GM12878 (cell line): ENCODE measurements at regions not wholly inside any gene's neighbourhood (a gene's known extent, or its start where the extent isn't known, plus 50 kb on each side); places are given as distances from the start of the nearest gene placed in this dataset.

Source experiments
- ATAC-seq: fragments of 200-7000 bp; cut with Tn5 transposase; 3 replicates; pipeline ENCODE4 v1.9.1; 2020; ENCODE audit warnings: mild to moderate bottlenecking, moderate library complexity
- BruUV-seq: library from RNA; stranded (reverse); fragments of 400-500 nt; replicated peaks from 2 replicates; lab custom pipeline; 2021; lab: Mats Ljungman, UMichigan
- CTCF ChIA-PET: fragments of 300-600 bp; sonication (Branson Sonifier 250); formaldehyde crosslinking; extraction: SDS; loops from one replicate; lab custom pipeline; 2021; ENCODE audit warnings: inconsistent platforms; lab: Yijun Ruan, JAX
- POLR2A ChIA-PET: fragments of 350-600 bp; formaldehyde crosslinking; extraction: SDS; loops from one replicate; lab custom pipeline; 2021; ENCODE audit warnings: inconsistent platforms; lab: Charles Lee
- RAD21 ChIA-PET: fragments of 300-600 bp; sonication (Branson Sonifier 250); formaldehyde crosslinking; loops from one replicate; lab custom pipeline; 2023; ENCODE audit warnings: antibody characterized with exemption; ENCODE audit not compliant: unreplicated experiment; lab: Charles Lee
- SMC1A ChIA-PET: fragments of 300-600 bp; sonication (Branson Sonifier 250); formaldehyde crosslinking; loops from one replicate; lab custom pipeline; 2023; ENCODE audit not compliant: unreplicated experiment, uncharacterized antibody; lab: Charles Lee
- DNase-seq: peaks from one replicate; pipeline ENCODE4 v3.0.0-alpha.2; 2011; ENCODE audit warnings: low read depth, low spot score
- FAIRE-seq: peaks from 3 replicates; lab custom pipeline; 2011; peaks lifted over from hg19 to GRCh38; lab: Jason Lieb, UNC
- H2AFZ ChIP-seq: 2 replicates; pipeline ENCODE4 v1.6.0; 2011; ENCODE audit warnings: low read depth, low read length, control low read depth; ENCODE audit not compliant: control insufficient read depth
- H3K27ac ChIP-seq: 2 replicates; pipeline ENCODE4 v1.5.1; 2011; ENCODE audit warnings: control low read depth; ENCODE audit not compliant: control insufficient read depth, insufficient read depth
- H3K27me3 ChIP-seq, 2 experiments: replicated peaks in 1 of 2; 2 replicates each; pipeline versions ENCODE4 v1.6.0 to v1.6.1; 2011; ENCODE audit warnings: low read length in 1 of 2; ENCODE audit not compliant: control insufficient read depth in 2 of 2, insufficient read depth in 2 of 2
- H3K36me3 ChIP-seq, 2 experiments: 2 replicates each; pipeline ENCODE4 v1.5.1; 2011; ENCODE audit warnings: low read length in 1 of 2; ENCODE audit not compliant: control insufficient read depth in 2 of 2, insufficient read depth in 2 of 2
- H3K4me1 ChIP-seq: 2 replicates; pipeline ENCODE4 v1.6.1; 2011; ENCODE audit warnings: mild to moderate bottlenecking, low read length, moderate library complexity, mixed read lengths; ENCODE audit not compliant: control insufficient read depth, insufficient read depth
- H3K4me2 ChIP-seq: 2 replicates; pipeline ENCODE4 v1.6.0; 2011; ENCODE audit warnings: control low read depth; ENCODE audit not compliant: control insufficient read depth, insufficient read depth
- H3K4me3 ChIP-seq: fragments of 200-600 bp; sonication (generic); 2 replicates; pipeline ENCODE4 v1.5.1; 2016
- H3K79me2 ChIP-seq: 2 replicates; pipeline ENCODE4 v1.6.0; 2011; ENCODE audit warnings: low read length; ENCODE audit not compliant: control insufficient read depth, insufficient read depth
- H3K9ac ChIP-seq: 2 replicates; pipeline ENCODE4 v1.8.0; 2011; ENCODE audit warnings: low read length, control low read depth, mixed read lengths; ENCODE audit not compliant: control insufficient read depth, insufficient read depth
- H3K9me3 ChIP-seq: replicated peaks from 3 replicates; pipeline ENCODE4 v1.5.1; 2011; ENCODE audit warnings: mild to moderate bottlenecking, low read length; ENCODE audit not compliant: control insufficient read depth, insufficient read depth
- H4K20me1 ChIP-seq: 2 replicates; pipeline ENCODE4 v1.6.0; 2011; ENCODE audit not compliant: control insufficient read depth, insufficient read depth
- BCL11A ChIP-seq: IDR thresholded peaks from 2 replicates; pipeline ENCODE4 v1.6.1; 2011; ENCODE audit warnings: low read depth, low read length
- PAX5 ChIP-seq: IDR thresholded peaks from 2 replicates; pipeline ENCODE4 v1.6.1; 2011; ENCODE audit warnings: low read depth, low read length, borderline replicate concordance
- whole genome bisulfite sequencing: methylation state at CpG from one replicate; pipeline ENCODE4 v1.1.6; 2016; ENCODE audit warnings: low lambda C conversion rate; ENCODE audit not compliant: insufficient replicate concordance, insufficient coverage; ENCODE audit errors: missing lambda C conversion rate; 5-methylcytosine and 5-hydroxymethylcytosine counted together
- in situ Hi-C: fragments of 300-500 bp; cut with MboI; formaldehyde crosslinking; loops from 9 replicates; pipeline ENCODE4 v1.14.3; 2018; ENCODE audit warnings: mixed read lengths
- intact Hi-C: fragments of 100-400 bp; cut with micrococcal nuclease; formaldehyde crosslinking; loops from one replicate; pipeline ENCODE4 v1.14.2; 2022; ENCODE audit not compliant: unreplicated experiment

- H3K9me3 ChIP-seq = no peaks in the 10 kb centered on the region
- H3K4me2 ChIP-seq = no peak overlapping the region
- FAIRE-seq (no peak), DNase-seq (no peak), ATAC-seq (no peak)
- H3K4me1 ChIP-seq = peaks cover 14% of the 10 kb centered on the region
- 0 out of 4 replicates have a peak, but pooled peaks cover 0 to 3% of the 10 kb centered on the region in 2 experiments for H3K27me3 ChIP-seq
- H3K27ac ChIP-seq = no peak overlapping the region
- ChIA-PET POLR2A (no interaction called here), CTCF (interaction anchor here (1.1 to 4.0 kb wide), 2 partner anchors 49 to 238 kb away, joined by 3 to 14 read pairs; no protein-coding TSS in a partner anchor), RAD21 (no interaction called here), SMC1A (interaction anchor here (1.1 to 3.9 kb wide), 3 partner anchors 16 to 49 kb away, joined by 3 to 10 read pairs (median 7); no protein-coding TSS in a partner anchor)
- H4K20me1 ChIP-seq = no peaks in the 10 kb centered on the region
- no peak for TF ChIP-seq BCL11A
- no peak for TF ChIP-seq PAX5
- no peak overlapping the region for H3K9ac ChIP-seq
- no peak overlapping the region for H2AFZ ChIP-seq
- WGBS = 93% methylated on average over 2 of the region's 2 CpGs
- intact Hi-C loops (no loop called here), in situ Hi-C loops (no loop called here)
- no peak overlapping the region for H3K4me3 ChIP-seq
- H3K79me2 ChIP-seq = no peaks in the 10 kb centered on the region
- no peaks in the 10 kb centered on the region for H3K36me3 ChIP-seq
- no TSS peak for BruUV-seq
Observed at GRCh38 chr22:23008896-23009295, 61.4 kb upstream of the GNAZ start.
